Stimulated activated CD4-positive, alpha-beta T cell treated with anti-CD3 and anti-CD28 coated beads, Interleukin-1b, Interleukin-23, amount 100 ng/mL, for 1 hour (primary cell): ENCODE measurements at regions not wholly inside any gene's neighbourhood (a gene's known extent, or its start where the extent isn't known, plus 50 kb on each side); places are given as distances from the start of the nearest gene placed in this dataset.

Experiments
- DNase-seq, 2 donors: peaks; one replicate each; pipeline ENCODE4 v3.0.0-alpha.2; 2020; ENCODE audit warnings: low read depth in 2 of 2

DNA sequence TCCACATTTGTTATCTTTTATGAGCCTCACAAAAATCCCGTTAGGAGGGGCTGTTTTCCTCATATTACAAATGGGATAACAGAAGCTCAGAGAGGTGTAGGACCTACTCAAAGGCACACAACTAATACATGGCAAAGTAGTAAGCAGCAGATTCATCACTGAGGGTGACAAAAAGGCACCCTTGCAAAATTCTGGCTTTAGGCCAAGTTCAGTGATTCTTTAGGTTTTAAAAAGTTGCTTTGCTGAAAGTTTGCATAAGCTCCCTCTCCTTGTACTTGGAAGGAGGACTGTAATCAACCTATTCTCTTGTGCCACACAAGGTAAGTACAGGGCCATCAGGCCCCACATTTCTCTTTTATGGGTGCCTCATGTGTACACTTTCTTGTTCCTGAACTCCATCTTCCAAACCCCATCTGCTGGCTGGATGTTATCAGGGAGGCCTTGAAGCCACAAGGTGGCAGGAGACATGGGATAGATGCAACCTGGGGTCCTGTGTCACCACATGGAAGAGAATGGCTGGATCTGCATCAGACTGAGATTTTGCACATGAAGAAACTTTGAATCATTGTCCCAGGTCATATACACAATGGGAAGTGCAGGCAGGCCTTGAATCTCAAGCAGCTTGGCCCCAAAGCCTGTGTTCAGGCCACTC is 311.6 kb downstream of the MSX2 start:
- DNase-seq: no peak

DNA sequence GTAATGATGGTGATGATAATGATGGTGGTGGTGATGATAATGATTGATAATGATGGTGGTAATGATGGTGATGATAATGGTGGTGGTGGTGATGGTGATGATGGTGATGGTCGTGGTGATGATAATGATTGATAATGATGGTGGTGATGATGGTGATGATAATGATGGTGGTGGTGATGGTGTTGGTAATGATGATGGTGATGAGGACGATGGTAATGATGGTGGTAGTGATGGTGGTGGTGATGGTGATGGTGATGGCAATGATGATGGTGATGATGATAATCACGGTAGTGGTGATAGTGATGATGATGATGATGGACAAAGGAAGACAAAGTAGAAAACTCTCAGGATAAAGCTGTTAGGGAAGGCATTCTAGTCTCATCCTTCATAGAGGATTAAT is 310.5 kb downstream of the MSX2 start:
- no peak for DNase-seq

DNA sequence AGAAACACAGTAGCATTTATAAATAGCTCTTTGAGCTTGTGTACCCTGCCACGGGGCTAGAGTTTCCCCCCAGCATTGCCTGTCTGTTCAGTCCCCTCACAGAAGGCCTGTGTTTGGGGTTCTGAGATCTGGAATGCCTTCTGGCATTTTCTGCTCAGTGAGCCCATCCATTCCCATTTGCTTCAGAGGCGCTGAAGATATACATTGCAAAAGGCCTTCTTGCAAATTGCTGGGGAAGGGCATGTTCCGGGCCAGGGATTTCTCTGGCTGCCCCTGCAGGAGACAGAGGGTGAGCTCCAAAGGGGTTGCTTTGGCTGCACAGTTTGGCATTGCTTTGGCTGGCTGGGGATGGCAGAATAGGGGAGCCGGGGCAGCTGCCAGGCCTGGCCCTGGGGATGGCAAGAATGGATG is 308.4 kb downstream of the MSX2 start:
- no peak for DNase-seq

DNA sequence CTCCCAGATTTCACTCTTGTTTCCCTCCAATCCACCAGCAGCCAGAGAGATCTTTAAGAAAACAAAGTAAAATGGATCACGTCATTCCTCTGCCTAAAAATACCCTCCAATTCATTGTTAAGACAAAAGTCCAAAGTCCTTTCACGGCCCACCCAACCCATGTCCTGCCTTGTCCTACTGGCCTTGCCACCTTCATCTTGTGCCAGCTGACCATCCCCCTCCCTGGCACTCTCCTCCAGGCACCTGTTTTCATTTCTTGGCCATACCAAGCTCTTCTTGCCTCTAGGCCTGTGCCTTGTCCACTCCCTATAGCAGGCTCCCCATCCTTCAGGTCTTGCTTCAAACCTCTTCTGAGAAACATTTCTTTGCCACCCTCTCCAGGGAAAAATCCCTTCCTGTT is 307.6 kb downstream of the MSX2 start:
- DNase-seq: no peak

DNA sequence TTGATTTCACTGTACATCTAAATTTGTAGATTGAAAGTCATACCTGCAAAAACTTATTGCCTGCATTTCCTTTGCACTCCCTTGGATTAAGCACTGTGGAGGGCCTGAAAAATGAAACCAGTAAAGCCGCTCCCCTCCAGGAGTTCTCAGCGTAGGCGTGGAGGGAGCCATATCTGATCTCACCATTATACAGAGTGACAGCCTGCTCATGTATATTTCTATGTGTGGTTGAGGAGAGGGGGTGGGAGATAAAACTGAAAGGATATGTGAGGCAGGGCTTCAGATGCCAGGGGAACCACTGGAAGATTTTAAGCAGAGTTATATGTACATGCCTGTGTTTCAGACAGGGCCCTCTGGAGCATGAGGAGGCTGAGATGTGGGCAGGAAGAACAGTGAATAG is 303.0 kb downstream of the MSX2 start:
- DNase-seq: no peak

DNA sequence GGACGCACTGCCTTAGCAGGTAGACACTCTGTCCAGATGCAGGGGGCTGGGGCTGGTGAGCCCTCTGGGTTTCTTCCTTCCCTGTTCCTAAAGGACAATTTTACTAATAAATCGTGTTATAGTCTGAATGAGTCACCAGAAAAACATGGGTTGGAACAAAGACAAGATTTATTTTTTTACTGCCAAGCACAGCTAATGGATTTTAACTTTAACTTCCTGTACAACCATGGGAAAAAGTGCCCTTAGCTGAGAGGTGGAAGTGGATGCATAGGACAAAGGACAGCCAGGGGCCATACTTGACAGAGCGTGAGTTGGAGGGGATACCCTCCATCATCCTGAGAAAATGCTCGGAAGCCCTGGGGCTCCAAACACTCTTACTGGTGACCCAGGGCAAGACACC is 300.7 kb downstream of the MSX2 start:
- DNase-seq: no peak

DNA sequence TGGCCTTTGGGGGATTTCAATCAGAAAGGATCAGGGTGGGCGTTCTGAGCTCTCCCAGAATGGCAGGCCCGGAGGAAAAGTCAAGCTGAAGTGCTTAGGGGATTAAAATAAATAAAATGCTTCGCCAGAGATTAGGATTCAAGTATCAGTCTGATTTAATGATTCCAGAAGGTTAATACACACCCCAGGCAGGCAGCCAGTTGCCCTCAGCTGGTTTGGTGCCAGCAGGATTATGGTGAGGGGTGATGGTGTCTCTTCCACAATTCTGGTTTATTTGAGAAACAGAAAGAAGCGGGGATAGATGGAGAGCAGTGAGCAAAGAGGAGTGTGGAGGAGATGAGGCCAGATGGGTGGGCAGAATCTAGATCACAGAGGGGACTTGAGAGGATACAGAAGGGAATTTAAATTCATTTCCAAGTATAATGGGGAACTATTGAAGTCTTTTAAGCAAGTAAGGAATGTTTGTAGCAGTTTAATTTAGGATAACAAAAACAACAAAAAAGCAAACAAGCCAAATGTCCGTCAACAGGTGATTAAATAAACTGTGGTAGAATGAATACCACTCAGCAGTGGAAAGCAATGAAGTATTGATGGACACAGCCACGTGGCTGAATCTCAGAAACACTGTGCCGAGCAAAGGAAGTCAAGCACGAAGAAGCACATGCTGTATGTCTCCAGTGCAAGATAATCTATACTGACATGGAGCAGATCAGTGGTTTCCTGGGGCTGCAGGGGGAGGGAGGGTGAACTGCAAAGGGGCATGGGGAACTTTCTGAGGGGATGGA is 297.7 kb downstream of the MSX2 start:
- no peak for DNase-seq

DNA sequence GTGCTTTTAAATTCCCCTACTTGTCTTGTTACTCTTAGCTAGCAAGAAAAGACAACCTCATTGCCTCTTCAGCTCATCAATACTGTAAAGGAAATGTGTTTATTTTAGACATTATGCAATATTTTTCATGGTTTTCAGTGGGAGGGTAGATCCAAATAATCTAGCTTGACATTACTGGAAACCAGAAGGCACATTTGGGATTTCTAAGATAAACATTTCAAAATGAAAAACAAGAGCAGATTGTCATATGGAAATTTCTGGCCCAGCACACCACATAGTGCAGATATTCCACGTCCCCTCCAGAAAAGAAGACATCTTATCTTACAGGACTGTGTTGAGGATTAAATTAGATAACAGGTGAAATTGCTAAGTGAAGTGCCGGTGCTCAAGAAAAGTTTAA is 296.9 kb downstream of the MSX2 start:
- no peak for DNase-seq

DNA sequence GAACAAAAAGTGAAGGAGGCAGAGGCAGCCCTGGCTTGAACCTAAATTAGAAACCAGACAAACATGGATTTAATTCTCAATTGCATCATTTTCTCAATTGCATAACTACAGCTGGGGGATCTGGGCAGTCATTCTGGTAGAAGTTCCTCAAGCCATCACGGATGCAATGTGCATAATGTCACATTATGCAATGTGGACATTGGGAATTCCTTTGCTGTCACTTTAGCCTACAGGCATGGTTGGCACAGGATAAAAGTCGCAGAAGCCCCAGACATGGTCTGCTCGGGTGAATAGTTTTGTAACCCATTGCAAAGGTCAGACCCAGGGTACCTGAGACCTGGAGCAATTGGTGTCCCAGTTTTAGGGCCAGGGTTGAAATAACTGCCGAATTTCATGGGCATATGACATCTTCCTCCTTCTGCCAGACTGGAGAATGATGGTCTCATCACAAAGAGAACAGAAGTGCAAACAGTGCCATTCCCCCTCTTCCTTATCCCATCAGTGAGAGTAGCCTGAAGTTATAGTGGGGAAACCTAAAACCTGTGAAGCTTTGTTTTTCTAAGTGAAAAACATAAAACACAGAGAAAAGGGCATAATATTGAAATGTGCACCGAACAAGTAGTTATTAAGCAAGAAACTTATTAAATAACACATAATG is 290.8 kb downstream of the MSX2 start:
- no peak for DNase-seq

DNA sequence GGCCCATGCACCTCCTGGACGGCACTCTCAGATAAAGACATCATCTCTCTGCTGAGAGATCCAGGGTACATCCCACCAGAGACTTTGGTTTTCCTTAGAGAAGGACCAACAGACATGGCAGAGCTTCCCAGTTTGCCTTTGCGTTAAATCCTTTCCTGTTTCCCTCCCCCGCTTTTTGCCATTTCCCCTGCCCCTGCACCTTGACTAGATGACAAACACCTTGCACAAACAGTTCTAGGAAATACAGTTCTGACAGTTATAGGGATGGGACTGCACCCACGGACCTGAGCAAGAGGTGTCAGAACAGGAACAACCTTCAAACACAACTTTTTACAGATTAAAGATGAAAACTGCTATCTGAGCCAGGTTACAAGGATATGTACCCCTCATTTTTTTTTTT is 288.9 kb downstream of the MSX2 start:
- DNase-seq: no peak

DNA sequence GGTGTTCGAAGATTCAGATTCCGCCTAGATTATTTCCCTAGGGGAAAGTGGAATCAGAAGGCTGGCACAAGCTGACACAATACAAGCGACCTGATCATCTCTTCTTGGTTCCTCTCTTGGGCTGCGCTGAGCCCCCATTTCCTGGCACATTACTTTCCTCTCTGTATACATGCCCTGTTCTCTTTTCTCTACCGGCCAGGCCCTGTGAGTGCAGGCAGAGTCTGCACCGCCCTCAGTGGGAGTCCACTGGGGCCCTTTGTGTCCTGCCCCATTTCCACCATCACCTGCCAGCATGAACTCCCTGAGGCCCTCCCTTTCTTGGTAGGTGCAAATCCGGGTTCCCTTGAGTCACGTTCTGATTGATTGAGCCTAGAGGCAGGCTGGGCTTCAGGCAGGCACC is 287.9 kb downstream of the MSX2 start:
- DNase-seq: no peak

DNA sequence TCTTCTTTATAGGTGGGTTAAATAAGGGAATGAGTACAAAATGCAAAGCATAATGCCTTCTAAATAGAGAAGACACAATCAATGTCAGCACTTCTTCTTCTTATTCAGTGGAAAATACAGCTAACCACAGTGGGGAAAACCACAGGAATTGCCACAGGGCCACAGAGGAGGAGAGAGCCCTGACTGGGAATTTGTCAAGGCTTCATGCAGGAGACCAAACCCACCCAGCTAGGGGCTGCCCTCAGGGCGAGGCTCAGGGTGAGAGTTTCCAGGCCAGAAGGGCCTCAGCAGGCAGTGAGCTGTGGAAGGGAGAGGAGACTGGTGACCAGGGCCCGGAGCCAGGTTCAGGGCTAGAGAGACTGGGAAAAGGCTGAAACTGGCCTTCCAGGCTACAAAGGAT is 279.1 kb downstream of the MSX2 start:
- no peak for DNase-seq

DNA sequence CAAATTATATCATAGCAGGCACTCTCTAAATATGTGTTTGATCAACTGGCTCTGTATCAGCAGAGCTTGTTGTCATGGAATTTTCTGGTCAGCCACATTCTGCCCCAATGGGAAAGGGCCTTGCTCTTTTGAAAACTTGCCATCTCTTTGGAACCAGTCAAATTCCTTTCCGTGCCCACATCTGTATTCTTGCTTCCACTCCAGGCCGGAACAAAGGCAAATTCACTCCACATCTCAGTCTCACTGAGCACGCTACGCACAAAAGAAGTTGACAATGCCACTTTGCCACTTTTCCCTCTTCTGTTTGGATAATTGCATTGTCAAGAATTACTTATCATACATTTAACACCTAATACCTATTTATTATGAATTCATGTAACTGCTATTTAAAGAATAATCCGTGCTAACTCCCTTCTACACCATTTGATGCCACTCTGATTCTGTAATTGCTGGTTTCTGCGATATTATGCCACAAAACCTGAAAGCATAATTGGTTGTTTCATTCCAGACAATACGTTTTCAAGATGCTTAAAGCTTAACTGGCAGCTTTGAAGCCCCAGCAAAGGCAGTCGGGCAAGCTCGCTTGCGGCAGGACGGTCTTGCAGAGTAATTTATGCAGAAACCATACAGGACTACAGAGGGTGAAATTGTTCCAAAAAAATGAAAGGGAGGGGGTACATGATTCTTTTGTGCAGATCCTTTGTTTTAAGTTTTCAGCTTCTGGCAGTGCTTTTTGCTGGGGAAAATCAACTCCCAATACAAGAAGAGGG is 277.7 kb downstream of the MSX2 start:
- DNase-seq: no peak

DNA sequence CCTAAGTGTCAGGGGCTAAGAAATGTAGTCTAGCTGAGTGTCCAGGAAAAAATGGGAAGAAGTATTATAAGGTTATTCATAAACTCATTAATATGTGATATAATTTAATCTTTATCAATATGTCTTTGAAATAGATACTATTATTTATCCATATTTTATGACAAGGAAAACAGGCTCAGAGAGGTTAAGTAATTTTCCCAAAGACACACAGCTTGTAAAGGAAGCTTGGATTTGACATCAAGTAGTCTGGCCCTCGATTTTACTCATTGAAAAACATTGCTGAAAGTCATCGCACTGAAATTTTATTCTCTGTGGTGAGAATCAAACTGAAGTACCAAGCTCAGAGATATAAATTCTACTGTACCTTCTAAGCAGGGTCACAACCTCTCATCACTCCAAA is 276.9 kb downstream of the MSX2 start:
- DNase-seq: no peak

DNA sequence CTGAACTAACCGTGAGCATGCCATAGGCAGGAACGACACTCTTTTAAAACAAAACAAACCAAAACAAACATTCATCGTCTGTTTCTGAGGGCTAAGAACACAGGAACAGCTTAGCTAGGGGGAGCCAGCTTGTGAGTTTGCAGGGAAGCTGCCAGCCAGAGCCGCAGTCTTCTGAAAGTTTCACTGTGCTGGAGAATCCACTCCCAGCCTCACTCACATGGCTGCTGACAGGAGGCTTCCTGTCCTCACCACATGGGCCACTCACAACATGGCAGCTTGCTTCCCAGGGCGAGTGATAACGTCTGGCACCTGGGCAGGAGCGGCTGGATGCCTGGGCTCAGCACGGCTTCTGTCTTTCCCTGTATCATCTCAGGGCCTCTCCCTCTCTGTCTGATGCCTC is 275.2 kb downstream of the MSX2 start:
- DNase-seq: no peak

DNA sequence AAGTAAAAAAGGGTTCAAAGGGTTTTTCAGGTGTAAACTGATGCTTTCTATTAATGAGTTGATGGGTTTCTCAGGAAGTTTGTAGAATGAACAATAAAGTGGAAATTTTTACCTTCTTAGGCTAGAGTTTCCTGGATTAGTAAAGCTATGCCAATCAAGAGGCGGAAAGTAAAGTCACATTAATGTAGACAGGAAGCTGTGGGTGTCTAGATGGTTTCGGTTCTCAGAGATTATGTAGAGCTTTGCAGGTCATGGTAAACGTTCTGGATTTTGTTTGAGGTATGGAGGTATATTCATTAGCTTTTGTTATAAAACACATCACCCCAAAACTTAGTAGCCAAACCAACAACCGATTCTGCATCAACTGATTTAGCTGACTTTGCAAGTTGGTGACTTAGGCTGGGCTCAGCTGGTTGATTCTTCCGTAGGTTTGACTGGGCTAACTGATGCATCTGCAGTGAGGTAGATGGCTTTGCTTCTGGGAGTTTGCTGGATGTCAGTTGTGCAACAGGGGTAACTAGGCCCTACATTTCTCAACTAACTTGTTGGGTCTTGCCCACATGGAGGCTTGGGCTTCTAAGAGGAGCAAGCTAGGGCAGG is 273.8 kb downstream of the MSX2 start:
- no peak for DNase-seq

DNA sequence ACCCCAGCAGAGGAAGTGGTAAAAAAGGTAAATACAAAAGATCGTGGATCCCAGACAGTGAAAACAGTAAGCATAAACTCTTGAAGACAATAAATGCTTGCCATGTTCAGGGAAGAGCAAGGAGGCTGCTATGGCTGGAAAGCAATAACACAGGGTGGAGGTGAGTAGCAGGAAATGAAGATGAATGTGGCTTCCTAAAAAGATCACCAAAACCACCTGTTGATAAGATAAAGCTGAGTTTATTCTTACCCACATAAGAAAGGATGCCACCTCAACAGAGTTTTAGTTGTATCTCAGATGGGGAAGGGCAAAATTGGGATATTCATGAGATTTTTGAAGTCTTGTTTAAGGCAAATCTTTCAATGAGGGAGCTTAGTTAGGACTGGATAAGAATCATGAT is 273.3 kb downstream of the MSX2 start:
- no peak for DNase-seq

DNA sequence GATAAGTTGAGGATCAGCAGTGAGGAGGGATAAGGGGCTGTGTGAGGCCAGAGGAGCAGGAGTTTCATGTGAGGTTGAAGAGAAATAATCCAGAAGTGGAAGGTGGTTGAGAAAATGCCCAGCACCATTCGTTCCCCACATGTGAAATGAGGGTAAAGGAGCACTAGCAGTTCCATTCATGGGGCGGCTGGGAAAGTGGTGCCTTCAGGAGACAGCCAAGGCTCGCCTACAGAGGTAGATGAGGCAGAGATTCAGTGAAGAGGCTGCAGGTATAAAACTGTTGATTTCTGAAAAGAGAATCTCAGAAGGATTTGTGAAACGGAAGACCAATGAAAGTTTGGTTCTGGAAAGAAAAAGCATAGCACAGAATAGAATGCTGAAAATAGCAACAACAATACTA is 272.6 kb downstream of the MSX2 start:
- no peak for DNase-seq

DNA sequence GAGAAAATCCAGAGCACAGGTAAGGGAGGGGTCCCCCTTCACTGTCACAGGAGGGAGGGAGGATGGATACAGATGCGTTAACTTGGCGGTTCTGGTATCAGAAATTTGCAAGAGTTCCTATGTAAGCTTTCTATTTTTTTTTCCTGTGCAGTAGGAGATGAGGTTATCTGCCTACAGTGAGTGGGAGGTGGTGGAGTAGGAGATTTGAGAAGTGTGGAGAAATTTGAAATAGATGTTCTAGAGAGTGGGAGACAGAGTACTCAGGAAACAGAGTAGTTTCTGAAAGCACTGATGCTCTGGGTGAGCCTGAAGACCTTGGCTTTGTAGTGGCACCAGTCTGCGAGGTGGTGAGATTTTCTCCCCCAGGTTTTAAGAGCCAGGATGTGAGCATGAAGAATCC is 271.4 kb downstream of the MSX2 start:
- no peak for DNase-seq

DNA sequence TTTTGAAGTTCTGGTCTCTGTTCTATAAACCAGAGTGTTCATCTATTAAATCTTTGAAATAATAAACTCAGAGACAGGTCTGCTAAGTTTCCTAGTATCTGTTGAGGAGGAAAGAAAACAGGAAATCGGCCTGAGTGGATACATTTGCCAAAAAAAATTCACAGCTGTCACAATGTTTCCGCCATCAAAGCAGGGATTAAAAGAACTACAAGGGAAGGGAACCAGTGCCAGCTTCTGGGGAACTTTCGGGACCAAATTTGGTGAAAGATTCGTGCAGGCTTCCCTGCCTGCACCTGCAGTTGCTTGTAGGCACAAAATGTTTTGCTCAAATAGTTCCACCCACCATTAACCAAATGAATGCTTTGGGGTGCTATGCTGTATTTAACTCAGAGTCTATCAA is 267.5 kb downstream of the MSX2 start:
- no peak for DNase-seq

DNA sequence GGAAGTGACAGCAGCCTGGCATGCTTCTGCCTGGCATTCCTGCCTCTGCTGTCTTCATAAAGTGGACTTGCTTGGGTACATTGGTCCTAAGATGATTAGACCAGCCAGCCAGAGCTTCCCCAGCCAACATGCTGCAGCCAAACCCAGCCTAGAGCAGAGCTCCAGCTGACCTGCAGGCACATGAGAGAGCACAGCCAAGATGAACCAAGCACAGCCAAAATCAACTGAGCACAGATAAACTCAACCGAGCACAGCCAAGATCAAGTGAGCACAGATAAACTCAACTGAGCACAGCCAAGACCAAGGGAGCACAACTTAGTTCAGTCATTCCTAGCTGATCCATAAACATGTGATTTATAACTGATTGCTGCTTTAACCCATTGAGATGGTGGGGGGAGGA is 266.5 kb downstream of the MSX2 start:
- DNase-seq: no peak

DNA sequence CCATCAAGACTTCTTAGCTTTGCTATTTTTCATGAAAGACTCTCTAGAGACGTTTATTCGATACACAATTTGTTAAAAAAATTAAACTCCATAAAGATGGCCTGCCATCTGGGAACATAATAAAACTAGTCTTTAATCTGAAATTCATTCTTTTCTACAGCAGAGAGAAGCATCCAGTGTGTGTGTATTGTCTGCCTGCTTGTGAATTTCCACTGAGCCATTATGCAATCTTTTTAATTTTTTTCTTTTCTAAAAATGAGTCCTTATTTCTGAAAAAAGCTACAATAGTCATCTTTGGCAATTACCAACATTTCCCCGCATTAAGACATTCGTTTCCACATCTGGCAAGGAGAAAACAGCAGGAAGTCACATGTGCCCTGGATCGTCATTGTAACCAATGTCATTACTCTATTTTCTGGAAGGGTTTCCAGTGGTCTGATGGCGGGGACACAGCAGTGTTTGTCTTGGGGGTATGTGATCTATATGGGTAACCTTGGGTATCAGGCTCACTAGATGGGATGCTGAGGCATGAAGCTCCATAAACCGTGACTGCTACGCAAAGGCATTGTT is 263.1 kb downstream of the MSX2 start:
- DNase-seq: no peak
